Breast epithelium (tissue), 3 donors: ENCODE measurements at regions not wholly inside any gene's neighbourhood (a gene's known extent, or its start where the extent isn't known, plus 50 kb on each side); places are given as distances from the start of the nearest gene placed in this dataset.

ENCODE experiments used
- POLR2A ChIP-seq: fragments of 450-650 bp; IDR thresholded peaks from one replicate; pipeline ENCODE4 v1.6.1; 2016; ENCODE audit warnings: antibody characterized with exemption, mild to moderate bottlenecking, moderate library complexity
- POLR2AphosphoS5 ChIP-seq, 3 donors: sonication (generic); formaldehyde crosslinking; IDR thresholded peaks; one replicate each; pipeline ENCODE4 v1.6.1; 2017; ENCODE audit warnings: antibody characterized with exemption in 3 of 3
- TF ChIP-seq, protein P1 (sequence below), 3 donors: fragments of 450-650 bp; IDR thresholded peaks; one replicate each; pipeline ENCODE4 v1.5.1; 2016 to 2017; ENCODE audit warnings: antibody characterized with exemption in 3 of 3, mild to moderate bottlenecking in 3 of 3, moderate library complexity in 3 of 3

- TF ChIP-seq, protein P1, sequence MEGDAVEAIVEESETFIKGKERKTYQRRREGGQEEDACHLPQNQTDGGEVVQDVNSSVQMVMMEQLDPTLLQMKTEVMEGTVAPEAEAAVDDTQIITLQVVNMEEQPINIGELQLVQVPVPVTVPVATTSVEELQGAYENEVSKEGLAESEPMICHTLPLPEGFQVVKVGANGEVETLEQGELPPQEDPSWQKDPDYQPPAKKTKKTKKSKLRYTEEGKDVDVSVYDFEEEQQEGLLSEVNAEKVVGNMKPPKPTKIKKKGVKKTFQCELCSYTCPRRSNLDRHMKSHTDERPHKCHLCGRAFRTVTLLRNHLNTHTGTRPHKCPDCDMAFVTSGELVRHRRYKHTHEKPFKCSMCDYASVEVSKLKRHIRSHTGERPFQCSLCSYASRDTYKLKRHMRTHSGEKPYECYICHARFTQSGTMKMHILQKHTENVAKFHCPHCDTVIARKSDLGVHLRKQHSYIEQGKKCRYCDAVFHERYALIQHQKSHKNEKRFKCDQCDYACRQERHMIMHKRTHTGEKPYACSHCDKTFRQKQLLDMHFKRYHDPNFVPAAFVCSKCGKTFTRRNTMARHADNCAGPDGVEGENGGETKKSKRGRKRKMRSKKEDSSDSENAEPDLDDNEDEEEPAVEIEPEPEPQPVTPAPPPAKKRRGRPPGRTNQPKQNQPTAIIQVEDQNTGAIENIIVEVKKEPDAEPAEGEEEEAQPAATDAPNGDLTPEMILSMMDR (IDR thresholded peaks at IDR 0.05): no peak
- TF ChIP-seq POLR2A (no peak), POLR2AphosphoS5 (IDR thresholded peaks at IDR 0.05) (no peak)
Observed at GRCh38 chr10:78202386-78202785, 168.7 kb downstream of the RPS24 start.
